ENCODE measurements at regions not wholly inside any gene's neighbourhood (a gene's known extent, or its start where the extent isn't known, plus 50 kb on each side); places are given as distances from the start of the nearest gene placed in this dataset.
"Not testable (repeated sequence)": the region's sequence is repeated elsewhere in the genome, so short reads cannot be mapped to it uniquely, and the experiment has no call there.

- Mint-ChIP-seq H3K4me1 (no peaks in the 10 kb centered on the region), H3K27me3 (ENCODE audit: low read depth in 2 of 2) (no peaks in the 10 kb centered on the region), H3K36me3 (no peaks in the 10 kb centered on the region), H3K4me3 (no peak overlapping the region), H3K27ac (no peak overlapping the region), H3K9me3 (peaks cover 7 to 10% of the 10 kb centered on the region in 2 donors)
- Histone ChIP-seq H3K4me3 (ENCODE audit: low read length) (no peak overlapping the region), H3K4me1 (ENCODE audit: control insufficient read depth, insufficient read depth, low read length) (no peaks in the 10 kb centered on the region), H3K36me3 (ENCODE audit: control insufficient read depth, insufficient read depth, low read length) (no peaks in the 10 kb centered on the region), H3K9me3 (ENCODE audit: control insufficient read depth, insufficient read depth, low read length) (no peaks in the 10 kb centered on the region), H3K27ac (ENCODE audit: low read length) (no peak overlapping the region), H3K27me3 (ENCODE audit: control insufficient read depth, insufficient read depth, low read length) (no peaks in the 10 kb centered on the region)
- intact Hi-C loops (cut with micrococcal nuclease): no loop called here
- ATAC-seq (no peak), DNase-seq (no peak)
- no peak for TF ChIP-seq CTCF (IDR thresholded peaks at IDR 0.05)
- WGBS (ENCODE audit: insufficient coverage): 58% methylated on average over 1 of the region's 1 CpG
These were observed 207.7 kb downstream of the SOX2 start for GRCh38 chr3:181919375-181919774.

- no peak overlapping the region for H3K27ac ChIP-seq (ENCODE audit: low read length)
- H3K27ac Mint-ChIP-seq: no peak overlapping the region
- H3K4me1 Mint-ChIP-seq: no peaks in the 10 kb centered on the region
- H3K27me3 Mint-ChIP-seq (ENCODE audit: low read depth in 2 of 2): no peaks in the 10 kb centered on the region
- H3K36me3 ChIP-seq (ENCODE audit: control insufficient read depth, insufficient read depth, low read length): no peaks in the 10 kb centered on the region
- ATAC-seq (no peak), DNase-seq (no peak)
- H3K4me3 Mint-ChIP-seq: no peak overlapping the region
- no peaks in the 10 kb centered on the region for H3K9me3 ChIP-seq (ENCODE audit: control insufficient read depth, insufficient read depth, low read length)
- 70% methylated on average over 2 of the region's 3 CpGs for WGBS (ENCODE audit: insufficient coverage)
- no peaks in the 10 kb centered on the region for H3K36me3 Mint-ChIP-seq
- H3K4me1 ChIP-seq (ENCODE audit: control insufficient read depth, insufficient read depth, low read length): no peaks in the 10 kb centered on the region
- peaks cover 4 to 16% of the 10 kb centered on the region in 2 donors for H3K9me3 Mint-ChIP-seq
- H3K27me3 ChIP-seq (ENCODE audit: control insufficient read depth, insufficient read depth, low read length): no peaks in the 10 kb centered on the region
- no peak overlapping the region for H3K4me3 ChIP-seq (ENCODE audit: low read length)
- intact Hi-C loops (cut with micrococcal nuclease): no loop called here
- TF ChIP-seq CTCF (IDR thresholded peaks at IDR 0.05): no peak
These were observed 208.7 kb downstream of the SOX2 start for GRCh38 chr3:181920409-181920808.

GRCh38 chr3:181921220-181921619, 209.5 kb downstream of the SOX2 start:
- H3K27me3 ChIP-seq (ENCODE audit: control insufficient read depth, insufficient read depth, low read length): no peaks in the 10 kb centered on the region
- intact Hi-C loops (cut with micrococcal nuclease): no loop called here
- no peak overlapping the region for H3K27ac Mint-ChIP-seq
- ATAC-seq: no peak
- no peaks in the 10 kb centered on the region for H3K36me3 ChIP-seq (ENCODE audit: control insufficient read depth, insufficient read depth, low read length)
- no peaks in the 10 kb centered on the region for H3K36me3 Mint-ChIP-seq
- peaks cover 4 to 16% of the 10 kb centered on the region in 2 donors for H3K9me3 Mint-ChIP-seq
- no peaks in the 10 kb centered on the region for H3K9me3 ChIP-seq (ENCODE audit: control insufficient read depth, insufficient read depth, low read length)
- H3K4me1 ChIP-seq (ENCODE audit: control insufficient read depth, insufficient read depth, low read length): no peaks in the 10 kb centered on the region
- no peaks in the 10 kb centered on the region for H3K4me1 Mint-ChIP-seq
- no peaks in the 10 kb centered on the region for H3K27me3 Mint-ChIP-seq (ENCODE audit: low read depth in 2 of 2)
- no peak overlapping the region for H3K4me3 Mint-ChIP-seq
- no peak overlapping the region for H3K4me3 ChIP-seq (ENCODE audit: low read length)
- no peak for TF ChIP-seq CTCF (IDR thresholded peaks at IDR 0.05)
- no peak for DNase-seq
- WGBS (ENCODE audit: insufficient coverage): 50% methylated on average over 2 of the region's 2 CpGs
- no peak overlapping the region for H3K27ac ChIP-seq (ENCODE audit: low read length)

- DNase-seq; H3K9me3 ChIP-seq (ENCODE audit: control insufficient read depth, insufficient read depth, low read length); H3K36me3 ChIP-seq (ENCODE audit: control insufficient read depth, insufficient read depth, low read length); H3K4me1 Mint-ChIP-seq; H3K27me3 ChIP-seq (ENCODE audit: control insufficient read depth, insufficient read depth, low read length); H3K27me3 Mint-ChIP-seq (ENCODE audit: low read depth in 2 of 2); H3K4me3 ChIP-seq (ENCODE audit: low read length); H3K27ac Mint-ChIP-seq; ATAC-seq; H3K36me3 Mint-ChIP-seq; H3K4me3 Mint-ChIP-seq; H3K4me1 ChIP-seq (ENCODE audit: control insufficient read depth, insufficient read depth, low read length); H3K27ac ChIP-seq (ENCODE audit: low read length); intact Hi-C loops (cut with micrococcal nuclease): not testable (repeated sequence)
- peaks cover 7 to 13% of the 10 kb centered on the region in 2 donors for H3K9me3 Mint-ChIP-seq
- WGBS (ENCODE audit: insufficient coverage): 93% methylated on average over 32 of the region's 34 CpGs
These were observed 214.1 kb downstream of the SOX2 start for GRCh38 chr3:181925841-181926240.
